Transverse colon (tissue), 3 donors: ENCODE measurements at regions not wholly inside any gene's neighbourhood (a gene's known extent, or its start where the extent isn't known, plus 50 kb on each side); places are given as distances from the start of the nearest gene placed in this dataset.
A peak's percentile ranks its signal among the peaks of the same experiment; 100 is the strongest.

Source experiments
- CTCF ChIP-seq, 5 experiments: fragments of 200-600 bp in 3 of 5; fragments of 450-650 bp in 2 of 5; sonication (generic) in 3 of 5; IDR thresholded peaks; 1 replicate in 2 of 5; 2 replicates in 3 of 5; pipeline ENCODE4 v1.5.1; 2016 to 2017; ENCODE audit warnings: antibody characterized with exemption in 5 of 5, inconsistent platforms in 3 of 5, mild to moderate bottlenecking in 2 of 5, moderate library complexity in 1 of 5
- EP300 ChIP-seq: sonication (generic); formaldehyde crosslinking; IDR thresholded peaks from one replicate; pipeline ENCODE4 v1.6.1; 2017; ENCODE audit warnings: antibody characterized with exemption, low read depth
- POLR2A ChIP-seq: fragments of 450-650 bp; IDR thresholded peaks from one replicate; pipeline ENCODE4 v1.6.1; 2016; ENCODE audit warnings: antibody characterized with exemption, mild to moderate bottlenecking, moderate library complexity

- TF ChIP-seq CTCF (IDR thresholded peaks at IDR 0.05) (peak; percentile 47 to 60 (median 56)), POLR2A (no peak), EP300 (no peak)
These were observed 123.1 kb downstream of the BTC start for GRCh38 chr4:74671080-74671698.
